RWPE2 (cell line): ENCODE measurements at regions not wholly inside any gene's neighbourhood (a gene's known extent, or its start where the extent isn't known, plus 50 kb on each side); places are given as distances from the start of the nearest gene placed in this dataset.

Source experiments
- ATAC-seq: fragments of 200-7000 bp; cut with Tn5 transposase; 3 replicates; pipeline ENCODE4 v1.9.1; 2021; ENCODE audit warnings: low read depth
- DNase-seq: peaks from one replicate; pipeline ENCODE4 v3.0.0-alpha.2; 2020; ENCODE audit warnings: low spot score
- H3K27ac ChIP-seq: fragments of 450-650 bp; 2 replicates; pipeline ENCODE4 v1.5.1; 2017; ENCODE audit warnings: mild to moderate bottlenecking; ENCODE audit not compliant: poor library complexity, severe bottlenecking
- H3K27me3 ChIP-seq: fragments of 250-450 bp; sonication (Bioruptor Pico); 2 replicates; pipeline ENCODE4 v1.5.1; 2021; ENCODE audit warnings: mild to moderate bottlenecking, moderate library complexity; ENCODE audit not compliant: insufficient read depth, poor library complexity, severe bottlenecking
- H3K36me3 ChIP-seq: fragments of 250-450 bp; sonication (Bioruptor Pico); 2 replicates; pipeline ENCODE4 v1.5.1; 2020; ENCODE audit warnings: low read depth, mild to moderate bottlenecking, moderate library complexity
- H3K4me1 ChIP-seq: fragments of 250-450 bp; sonication (Bioruptor Pico); 2 replicates; pipeline ENCODE4 v1.5.1; 2021; ENCODE audit warnings: mild to moderate bottlenecking, moderate library complexity; ENCODE audit not compliant: insufficient read depth, poor library complexity, severe bottlenecking
- H3K4me3 ChIP-seq: fragments of 250-450 bp; sonication (Bioruptor Pico); 2 replicates; pipeline ENCODE4 v1.5.1; 2021; ENCODE audit warnings: mild to moderate bottlenecking, moderate library complexity; ENCODE audit not compliant: severe bottlenecking
- H3K9me3 ChIP-seq: fragments of 250-450 bp; sonication (Bioruptor Pico); 2 replicates; pipeline ENCODE4 v1.5.1; 2021; ENCODE audit warnings: mild to moderate bottlenecking, moderate library complexity; ENCODE audit not compliant: severe bottlenecking
- CTCF ChIP-seq: fragments of 450-650 bp; IDR thresholded peaks from one replicate; pipeline ENCODE4 v1.5.1; 2017; ENCODE audit warnings: mild to moderate bottlenecking, moderate library complexity; ENCODE audit not compliant: poor library complexity, severe bottlenecking

DNA sequence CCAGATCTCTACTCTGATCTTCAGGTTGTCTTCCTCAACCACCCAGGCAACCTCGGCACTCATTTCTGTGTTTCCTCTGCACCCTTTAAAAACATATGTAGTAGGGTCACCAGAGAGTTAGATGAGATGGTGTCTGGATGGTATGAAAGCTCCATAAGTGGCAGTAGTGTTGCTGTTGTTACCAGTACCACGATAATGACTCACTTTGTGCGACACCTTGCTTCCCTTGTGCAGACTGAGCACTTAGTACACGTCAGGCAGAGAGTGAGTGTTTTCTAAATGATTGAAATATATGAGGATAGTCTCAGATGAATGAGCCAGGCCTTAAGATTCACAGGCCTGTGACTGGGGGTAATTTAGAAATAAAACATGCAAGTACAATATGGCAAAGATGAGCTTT is 188.7 kb downstream of the MAF start:
- no peak for DNase-seq
- no peaks in the 10 kb centered on the region for H3K36me3 ChIP-seq
- H3K27ac ChIP-seq = no peak overlapping the region
- TF ChIP-seq CTCF = no peak
- no peak for ATAC-seq
- H3K4me1 ChIP-seq = no peaks in the 10 kb centered on the region
- no peaks in the 10 kb centered on the region for H3K9me3 ChIP-seq
- no peak overlapping the region for H3K4me3 ChIP-seq
- H3K27me3 ChIP-seq = no peaks in the 10 kb centered on the region

DNA sequence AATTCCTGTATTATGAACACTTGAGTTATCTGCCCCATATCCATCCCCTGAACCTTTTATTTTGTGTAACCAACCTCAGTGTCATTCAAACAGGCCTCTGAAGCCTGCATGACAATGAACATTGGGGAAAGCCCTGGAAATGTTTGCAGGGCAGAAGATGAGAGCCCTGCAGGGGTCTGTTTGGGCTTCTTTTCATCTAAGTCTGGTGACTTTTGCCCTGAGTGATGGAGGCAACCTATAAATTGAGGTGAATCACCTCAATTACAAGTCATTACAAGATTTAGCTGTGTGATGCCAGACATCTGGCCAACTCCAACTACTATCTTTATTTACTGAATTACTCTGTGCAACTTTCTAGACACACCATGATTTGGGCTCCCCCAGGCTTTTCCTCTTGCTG is 189.2 kb downstream of the MAF start:
- no peak overlapping the region for H3K4me3 ChIP-seq
- peak; percentile 38; the same call in 1 of the 3 replicates for ATAC-seq
- TF ChIP-seq CTCF = no peak
- H3K4me1 ChIP-seq = no peaks in the 10 kb centered on the region
- no peak overlapping the region for H3K27ac ChIP-seq
- no peaks in the 10 kb centered on the region for H3K27me3 ChIP-seq
- no peaks in the 10 kb centered on the region for H3K9me3 ChIP-seq
- DNase-seq = no peak
- no peaks in the 10 kb centered on the region for H3K36me3 ChIP-seq

DNA sequence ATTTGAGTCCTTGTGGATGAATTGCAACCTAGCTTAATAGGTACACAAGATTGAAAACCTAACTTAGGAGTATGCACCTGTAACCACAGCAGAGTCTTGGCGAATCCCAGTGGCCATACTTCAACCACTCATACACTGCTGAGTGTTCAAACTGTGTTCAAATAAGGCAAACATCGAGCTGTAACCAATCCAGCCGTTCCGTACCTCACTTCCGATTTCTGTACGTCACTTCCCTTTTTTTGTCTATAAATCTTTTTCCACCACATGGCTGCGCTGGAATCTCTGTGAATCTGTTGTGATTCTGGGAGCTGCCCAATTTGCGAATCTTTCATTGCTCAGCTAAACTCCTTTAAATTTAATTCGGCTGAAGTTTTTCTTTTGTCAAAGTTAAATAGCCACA is 190.6 kb downstream of the MAF start:
- Histone ChIP-seq H3K4me3 (no peak overlapping the region), H3K27me3 (no peaks in the 10 kb centered on the region), H3K9me3 (no peaks in the 10 kb centered on the region), H3K36me3 (no peaks in the 10 kb centered on the region), H3K4me1 (no peaks in the 10 kb centered on the region), H3K27ac (no peak overlapping the region)
- no peak for ATAC-seq
- no peak for DNase-seq
- no peak for TF ChIP-seq CTCF

DNA sequence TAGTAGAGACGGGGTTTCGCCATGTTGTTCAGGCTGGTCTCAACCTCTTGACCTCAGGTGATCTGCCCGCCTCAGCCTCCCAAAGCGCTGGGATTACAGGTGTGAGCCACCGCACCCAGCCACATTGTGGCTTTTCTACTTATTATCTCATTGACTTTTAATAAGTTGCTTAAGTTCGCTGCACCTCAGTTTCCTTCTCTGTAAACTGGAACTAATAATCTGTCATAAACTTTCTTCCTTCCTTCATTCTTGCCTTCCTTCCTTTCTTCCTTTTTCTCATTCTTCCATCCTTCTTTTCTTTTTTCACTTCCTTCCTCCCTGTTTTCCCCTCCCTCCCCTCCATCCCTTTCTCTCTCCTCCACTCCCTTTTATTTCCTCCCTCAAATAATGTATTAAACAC is 192.2 kb downstream of the MAF start:
- ATAC-seq (no peak), DNase-seq (no peak)
- TF ChIP-seq CTCF = no peak
- Histone ChIP-seq H3K27ac (no peak overlapping the region), H3K4me3 (no peak overlapping the region), H3K4me1 (no peaks in the 10 kb centered on the region), H3K9me3 (no peaks in the 10 kb centered on the region), H3K27me3 (no peaks in the 10 kb centered on the region), H3K36me3 (no peaks in the 10 kb centered on the region)

DNA sequence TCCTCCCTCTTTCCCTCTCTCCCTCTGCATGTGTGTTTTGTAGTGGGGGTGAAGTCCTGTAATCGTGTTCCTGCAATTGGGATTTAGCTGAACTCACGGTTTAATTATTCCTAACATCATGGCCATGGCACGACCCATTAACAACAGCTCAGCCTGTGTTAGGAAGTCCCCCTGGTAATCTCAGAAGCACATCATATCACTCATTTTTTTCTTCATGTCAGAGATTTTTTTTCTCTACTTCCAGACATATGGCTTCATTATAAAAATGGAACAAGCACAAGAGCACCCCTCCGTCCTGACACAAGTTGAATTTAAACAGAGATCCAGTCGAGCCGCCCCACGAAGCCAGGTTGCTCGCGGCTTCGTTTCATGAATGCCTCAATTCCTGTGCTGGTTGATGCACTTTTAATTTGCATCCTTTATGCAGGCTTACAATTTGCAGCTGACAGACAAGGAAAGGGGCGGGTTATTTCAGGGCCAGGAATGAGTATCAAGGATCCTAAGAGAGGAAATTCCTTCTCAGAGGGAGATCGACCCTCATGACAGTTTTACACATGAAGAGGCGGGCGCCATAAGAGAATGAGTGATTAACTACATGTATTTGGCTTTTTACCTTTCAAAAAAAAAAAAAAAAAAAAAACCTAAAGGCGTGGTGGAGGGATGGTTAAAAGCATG is 192.9 kb downstream of the MAF start:
- no peak overlapping the region for H3K27ac ChIP-seq
- no peak for TF ChIP-seq CTCF
- H3K9me3 ChIP-seq = no peaks in the 10 kb centered on the region
- no peak overlapping the region for H3K4me3 ChIP-seq
- ATAC-seq (no peak), DNase-seq (no peak)
- peaks cover under 1% of the 10 kb centered on the region for H3K4me1 ChIP-seq
- H3K36me3 ChIP-seq = no peaks in the 10 kb centered on the region
- no peaks in the 10 kb centered on the region for H3K27me3 ChIP-seq
